MCF 10A (cell line): ENCODE measurements at regions not wholly inside any gene's neighbourhood (a gene's known extent, or its start where the extent isn't known, plus 50 kb on each side); places are given as distances from the start of the nearest gene placed in this dataset.
"Not testable (repeated sequence)": the region's sequence is repeated elsewhere in the genome, so short reads cannot be mapped to it uniquely, and the experiment has no call there.

Experiments
- BruUV-seq: library from RNA; stranded (reverse); fragments of 400-500 nt; replicated peaks from 2 replicates; lab custom pipeline; 2021; lab: Mats Ljungman, UMichigan
- CTCF ChIA-PET: fragments of 300-600 bp; sonication (Branson Sonifier 250); formaldehyde crosslinking; extraction: SDS; loops from one replicate; lab custom pipeline; 2021; ENCODE audit warnings: antibody characterized with exemption, inconsistent platforms; lab: Yijun Ruan, JAX
- POLR2A ChIA-PET: fragments of 300-600, 350-650 bp; sonication (Branson Sonifier 250); formaldehyde crosslinking; extraction: SDS; loops from one replicate; lab custom pipeline; 2020; ENCODE audit warnings: antibody characterized with exemption, inconsistent platforms; lab: Yijun Ruan, JAX
- DNase-seq: peaks from one replicate; pipeline ENCODE4 v3.0.0-alpha.2; 2018; ENCODE audit not compliant: unreplicated experiment
- H3K27ac Mint-ChIP-seq: one replicate; pipeline ENCODE4 v1.8.0; 2022; ENCODE audit warnings: mild to moderate bottlenecking, low read depth, mixed read lengths; ENCODE audit not compliant: unreplicated experiment
- H3K27me3 Mint-ChIP-seq: one replicate; pipeline ENCODE4 v1.8.0; 2022; ENCODE audit warnings: mixed read lengths; ENCODE audit not compliant: insufficient read depth, unreplicated experiment
- H3K36me3 Mint-ChIP-seq: one replicate; pipeline ENCODE4 v1.8.0; 2022; ENCODE audit warnings: mild to moderate bottlenecking, moderate library complexity, mixed read lengths; ENCODE audit not compliant: insufficient read depth, unreplicated experiment
- H3K4me1 Mint-ChIP-seq: one replicate; pipeline ENCODE4 v1.8.0; 2022; ENCODE audit warnings: mixed read lengths; ENCODE audit not compliant: insufficient read depth, unreplicated experiment
- H3K4me3 Mint-ChIP-seq: one replicate; pipeline ENCODE4 v1.8.0; 2022; ENCODE audit warnings: mild to moderate bottlenecking, moderate library complexity, mixed read lengths; ENCODE audit not compliant: unreplicated experiment
- H3K9me3 Mint-ChIP-seq: one replicate; pipeline ENCODE4 v1.8.0; 2022; ENCODE audit warnings: mixed read lengths; ENCODE audit not compliant: unreplicated experiment
- CTCF ChIP-seq: fragments of 200-600 bp; IDR thresholded peaks from one replicate; pipeline ENCODE4 v1.8.0; 2022; ENCODE audit warnings: antibody characterized with exemption, mild to moderate bottlenecking; ENCODE audit not compliant: unreplicated experiment
- intact Hi-C: fragments of 100-400 bp; cut with micrococcal nuclease; formaldehyde crosslinking; loops from 2 replicates; pipeline ENCODE4 v1.14.1; 2022

GRCh38 chr2:234792621-234793022 is 159.2 kb upstream of the SH3BP4 start:
- DNase-seq = no peak
- intact Hi-C loops = no loop called here
- TF ChIP-seq CTCF = no peak
- POLR2A ChIA-PET = no interaction called here
- H3K9me3 Mint-ChIP-seq = no peaks in the 10 kb centered on the region
- H3K4me1 Mint-ChIP-seq = no peaks in the 10 kb centered on the region
- no peak overlapping the region for H3K27ac Mint-ChIP-seq
- CTCF ChIA-PET = interaction anchor here (0.7 kb wide), 1 partner anchor 54 kb away, joined by 3 read pairs; no protein-coding TSS in a partner anchor
- BruUV-seq = no TSS peak
- no peak overlapping the region for H3K4me3 Mint-ChIP-seq
- no peaks in the 10 kb centered on the region for H3K36me3 Mint-ChIP-seq
- H3K27me3 Mint-ChIP-seq = peaks cover 13% of the 10 kb centered on the region

GRCh38 chr2:234792096-234792495 is 159.7 kb upstream of the SH3BP4 start:
- POLR2A ChIA-PET, H3K4me3 Mint-ChIP-seq, H3K9me3 Mint-ChIP-seq, DNase-seq, CTCF ChIA-PET, H3K4me1 Mint-ChIP-seq, H3K27ac Mint-ChIP-seq, BruUV-seq, intact Hi-C loops, H3K36me3 Mint-ChIP-seq: not testable (repeated sequence)
- H3K27me3 Mint-ChIP-seq = peaks cover 13% of the 10 kb centered on the region

GRCh38 chr2:234790380-234790779 is 161.4 kb upstream of the SH3BP4 start:
- ChIA-PET CTCF (no interaction called here), POLR2A (no interaction called here)
- Mint-ChIP-seq H3K27ac (no peak overlapping the region), H3K36me3 (no peaks in the 10 kb centered on the region), H3K4me3 (no peak overlapping the region), H3K4me1 (no peaks in the 10 kb centered on the region), H3K27me3 (peaks cover 9% of the 10 kb centered on the region), H3K9me3 (no peaks in the 10 kb centered on the region)
- TF ChIP-seq CTCF = no peak
- BruUV-seq = no TSS peak
- no peak for DNase-seq
- intact Hi-C loops = no loop called here

- peaks cover 3% of the 10 kb centered on the region for H3K27me3 Mint-ChIP-seq
- ChIA-PET CTCF (no interaction called here), POLR2A (interaction anchor here (0.7 kb wide), 1 partner anchor 19 kb away, joined by 3 read pairs; no protein-coding TSS in a partner anchor)
- no peaks in the 10 kb centered on the region for H3K9me3 Mint-ChIP-seq
- no peak for TF ChIP-seq CTCF
- no peaks in the 10 kb centered on the region for H3K36me3 Mint-ChIP-seq
- no peak overlapping the region for H3K4me3 Mint-ChIP-seq
- H3K4me1 Mint-ChIP-seq = no peaks in the 10 kb centered on the region
- H3K27ac Mint-ChIP-seq = no peak overlapping the region
- BruUV-seq = no TSS peak
- intact Hi-C loops = no loop called here
- no peak for DNase-seq
These were observed 162.1 kb upstream of the SH3BP4 start for GRCh38 chr2:234789556-234790325.
